Body of pancreas (tissue), 4 donors: ENCODE measurements at regions not wholly inside any gene's neighbourhood (a gene's known extent, or its start where the extent isn't known, plus 50 kb on each side); places are given as distances from the start of the nearest gene placed in this dataset.

ENCODE experiments used
- ATAC-seq: fragments of 150-250 bp; one replicate; pipeline ENCODE4 v1.9.1; 2016
- DNase-seq, 4 donors: peaks; one replicate each; pipeline ENCODE4 v3.0.0-alpha.2; 2019
- H3K27ac ChIP-seq, 4 donors: fragments of 200-600 bp; sonication (generic); 1 replicate in 3 of 4; 2 replicates in 1 of 4; pipeline versions ENCODE4 v1.5.1 to v1.6.1; 2016 to 2019; ENCODE audit warnings: mild to moderate bottlenecking in 1 of 4, mixed read lengths in 1 of 4, moderate library complexity in 1 of 4
- H3K27me3 ChIP-seq, 2 donors: fragments of 200-600 bp; sonication (generic); one replicate each; pipeline ENCODE4 v1.6.0; 2016; ENCODE audit warnings: mild to moderate bottlenecking in 1 of 2
- H3K36me3 ChIP-seq, 2 donors: fragments of 200-600 bp; sonication (generic); replicated peaks in 1 of 2; 2 replicates each; pipeline ENCODE4 v1.5.1; 2016; ENCODE audit warnings: low read depth in 2 of 2; ENCODE audit not compliant: insufficient read depth in 1 of 2
- H3K4me1 ChIP-seq: fragments of 200-600 bp; sonication (generic); one replicate; pipeline ENCODE4 v1.6.0; 2016
- H3K4me3 ChIP-seq, 2 donors: fragments of 200-600 bp; sonication (generic); 1 replicate in 1 of 2; 2 replicates in 1 of 2; pipeline ENCODE4 v1.5.1; 2016 to 2019
- H3K9me3 ChIP-seq, 3 donors: fragments of 200-600 bp; sonication (generic); 1 replicate in 2 of 3; 2 replicates in 1 of 3; pipeline ENCODE4 v1.5.1; 2016
- CTCF ChIP-seq, 7 experiments: fragments of 450-650 bp in 4 of 7; fragments of 200-600 bp in 3 of 7; sonication (generic) in 3 of 7; IDR thresholded peaks; one replicate each; pipeline ENCODE4 v1.5.1; 2016 to 2019; ENCODE audit warnings: antibody characterized with exemption in 7 of 7
- POLR2A ChIP-seq, 3 donors: fragments of 450-650 bp; IDR thresholded peaks; one replicate each; pipeline ENCODE4 v1.6.1; 2016; ENCODE audit warnings: antibody characterized with exemption in 3 of 3, mild to moderate bottlenecking in 2 of 3
- WGBS, 2 donors: methylation state at CpG; one replicate each; pipeline ENCODE4 v1.1.5; 2017; 5-methylcytosine and 5-hydroxymethylcytosine counted together
- intact Hi-C: fragments of 100-400 bp; cut with DNase I; formaldehyde crosslinking; loops from one replicate; pipeline ENCODE4 v1.15.1; 2023

GRCh38 chr1:213687832-213688231 lies 299.9 kb upstream of the PROX1 start:
- Histone ChIP-seq H3K4me3 (no peak overlapping the region), H3K27ac (no peak overlapping the region), H3K27me3 (no peaks in the 10 kb centered on the region), H3K4me1 (no peaks in the 10 kb centered on the region), H3K36me3 (no peaks in the 10 kb centered on the region), H3K9me3 (no peaks in the 10 kb centered on the region)
- ATAC-seq (no peak), DNase-seq (no peak)
- 61 to 66% methylated on average over 7 of the region's 7 CpGs for WGBS, 2 donors
- intact Hi-C loops, result no loop called here
- TF ChIP-seq CTCF (IDR thresholded peaks at IDR 0.05) (no peak), POLR2A (IDR thresholded peaks at IDR 0.05) (no peak)

GRCh38 chr1:213688655-213689054 lies 299.1 kb upstream of the PROX1 start:
- ATAC-seq, result no peak

GRCh38 chr1:213689260-213689659 lies 298.5 kb upstream of the PROX1 start:
- no peaks in the 10 kb centered on the region for H3K9me3 ChIP-seq
- no peaks in the 10 kb centered on the region for H3K36me3 ChIP-seq
- no peak overlapping the region for H3K27ac ChIP-seq
- no peaks in the 10 kb centered on the region for H3K4me1 ChIP-seq
- 83 to 92% methylated on average over 3 of the region's 3 CpGs for WGBS, 2 donors
- no peak overlapping the region for H3K4me3 ChIP-seq
- intact Hi-C loops, result no loop called here
- ATAC-seq (no peak), DNase-seq (no peak)
- H3K27me3 ChIP-seq, result no peaks in the 10 kb centered on the region
- TF ChIP-seq CTCF (IDR thresholded peaks at IDR 0.05) (no peak), POLR2A (IDR thresholded peaks at IDR 0.05) (no peak)

More at GRCh38 chr1:213688655-213689054, 299.1 kb upstream of the PROX1 start:
- H3K27me3 ChIP-seq, result no peaks in the 10 kb centered on the region
- no peaks in the 10 kb centered on the region for H3K36me3 ChIP-seq
- intact Hi-C loops, result no loop called here
- TF ChIP-seq CTCF (IDR thresholded peaks at IDR 0.05), result no peak
- TF ChIP-seq POLR2A (IDR thresholded peaks at IDR 0.05), result no peak
- WGBS, 2 donors, result 66 to 78% methylated on average over 2 of the region's 2 CpGs
- no peak overlapping the region for H3K4me3 ChIP-seq
- H3K27ac ChIP-seq, result no peak overlapping the region
- no peaks in the 10 kb centered on the region for H3K9me3 ChIP-seq
- no peaks in the 10 kb centered on the region for H3K4me1 ChIP-seq
- DNase-seq, result no peak

- TF ChIP-seq CTCF (IDR thresholded peaks at IDR 0.05) (no peak), POLR2A (IDR thresholded peaks at IDR 0.05) (no peak)
- WGBS, 2 donors, result 0 to 56% methylated on average over 1 of the region's 1 CpG
- intact Hi-C loops, result no loop called here
Observed at GRCh38 chr1:213690341-213690917, 297.3 kb upstream of the PROX1 start.

GRCh38 chr1:213692321-213692720 lies 295.5 kb upstream of the PROX1 start:
- H3K36me3 ChIP-seq, result no peaks in the 10 kb centered on the region
- H3K4me1 ChIP-seq, result no peaks in the 10 kb centered on the region
- H3K9me3 ChIP-seq, result no peaks in the 10 kb centered on the region
- intact Hi-C loops, result no loop called here
- H3K27ac ChIP-seq, result no peak overlapping the region
- H3K27me3 ChIP-seq, result no peaks in the 10 kb centered on the region
- TF ChIP-seq POLR2A (IDR thresholded peaks at IDR 0.05), result no peak
- no peak for TF ChIP-seq CTCF (IDR thresholded peaks at IDR 0.05)
- no peak for ATAC-seq
- no peak overlapping the region for H3K4me3 ChIP-seq
- WGBS, 2 donors, result 62 to 64% methylated on average over 4 of the region's 4 CpGs
- no peak for DNase-seq

More at GRCh38 chr1:213690341-213690917, 297.3 kb upstream of the PROX1 start:
- Histone ChIP-seq H3K27ac (no peak overlapping the region), H3K4me1 (no peaks in the 10 kb centered on the region), H3K9me3 (no peaks in the 10 kb centered on the region), H3K27me3 (no peaks in the 10 kb centered on the region), H3K4me3 (no peak overlapping the region), H3K36me3 (no peaks in the 10 kb centered on the region)
- ATAC-seq (no peak), DNase-seq (no peak)
